HUDEP-2 (cell line): ENCODE measurements at regions not wholly inside any gene's neighbourhood (a gene's known extent, or its start where the extent isn't known, plus 50 kb on each side); places are given as distances from the start of the nearest gene placed in this dataset.
"Not testable (repeated sequence)": the region's sequence is repeated elsewhere in the genome, so short reads cannot be mapped to it uniquely, and the experiment has no call there.

ENCODE experiments used
- DNase-seq, 76 experiments: peaks; one replicate each; lab custom pipeline; 2025; ENCODE audit not compliant: unreplicated experiment in 76 of 76; lab: John Stamatoyannopoulos, UW

DNA sequence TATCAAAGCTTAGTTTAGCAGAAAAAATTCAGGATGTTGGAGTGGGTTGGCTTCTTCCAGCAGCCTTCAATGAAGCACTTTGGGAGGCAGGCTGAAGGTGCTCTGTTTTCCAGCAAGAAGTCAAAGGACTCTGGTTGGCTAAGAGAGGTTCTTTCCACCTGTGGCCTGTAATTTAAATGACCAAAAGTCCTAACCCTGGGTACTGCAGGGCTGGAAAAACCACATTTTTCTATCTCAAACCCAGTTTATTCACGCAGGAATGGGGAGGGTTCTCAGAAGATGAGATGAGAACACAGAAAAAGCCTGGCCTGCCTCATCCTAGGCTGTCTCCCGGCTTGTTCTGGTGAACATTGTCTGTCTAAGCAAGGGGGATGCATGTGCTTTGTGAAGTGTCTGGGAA, 68.6 kb upstream of the ZFHX3 start:
- no peak for DNase-seq

DNA sequence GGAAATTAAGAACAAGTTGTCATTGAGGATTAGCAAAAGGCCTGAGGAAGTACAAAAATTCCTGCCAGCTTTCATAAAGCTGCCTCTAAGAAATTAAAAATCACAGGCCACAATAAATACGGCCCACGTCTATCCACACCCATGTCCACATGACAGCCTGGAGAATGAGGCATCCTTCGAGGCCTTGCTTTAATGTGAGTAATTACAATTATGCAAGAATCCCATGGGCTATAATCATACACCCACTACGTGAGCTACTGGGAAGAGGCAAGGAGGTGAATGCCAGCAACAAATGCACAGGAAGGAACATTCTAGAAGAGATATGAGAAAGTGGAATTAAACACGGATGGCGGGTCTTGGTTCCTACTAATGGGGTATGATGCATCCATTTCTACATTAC, 65.4 kb upstream of the ZFHX3 start:
- no peak for DNase-seq

DNA sequence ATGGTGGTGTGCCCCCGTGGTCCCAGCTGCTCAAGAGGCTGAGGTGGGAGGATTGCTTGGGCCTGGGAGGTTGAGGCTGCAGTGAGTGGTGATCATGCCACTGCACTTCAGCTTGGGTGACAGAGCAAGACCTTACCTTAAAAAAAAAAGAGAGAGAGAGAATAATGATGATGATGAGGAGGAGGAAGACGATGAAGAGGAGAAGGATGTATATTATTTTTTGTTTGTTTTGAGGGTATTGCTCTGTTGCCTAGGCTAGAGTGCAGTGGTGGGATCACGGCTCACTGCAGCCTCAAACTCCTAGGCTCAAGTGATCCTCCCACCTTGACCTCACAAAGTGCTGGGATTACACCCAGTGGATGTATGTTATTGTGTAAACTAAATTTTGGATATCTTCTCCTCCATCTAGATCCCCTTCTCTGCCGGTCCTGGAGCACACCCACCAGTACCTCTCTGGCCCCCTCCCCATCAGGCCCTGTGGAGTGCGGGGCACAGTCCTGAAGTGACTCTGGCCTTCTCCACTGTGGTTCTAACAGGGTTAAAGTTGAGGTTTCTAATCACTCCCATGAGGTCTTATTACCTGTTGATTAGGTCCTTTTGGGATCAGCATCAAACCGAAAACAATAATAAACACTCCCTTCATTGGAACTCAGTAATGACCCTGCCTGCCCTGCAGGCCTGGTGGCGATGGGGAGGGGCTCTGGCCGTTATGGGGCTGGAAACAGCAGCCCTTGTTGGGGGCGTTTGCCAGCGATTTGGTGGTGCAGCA, 60.5 kb upstream of the ZFHX3 start:
- DNase-seq, result no peak

DNA sequence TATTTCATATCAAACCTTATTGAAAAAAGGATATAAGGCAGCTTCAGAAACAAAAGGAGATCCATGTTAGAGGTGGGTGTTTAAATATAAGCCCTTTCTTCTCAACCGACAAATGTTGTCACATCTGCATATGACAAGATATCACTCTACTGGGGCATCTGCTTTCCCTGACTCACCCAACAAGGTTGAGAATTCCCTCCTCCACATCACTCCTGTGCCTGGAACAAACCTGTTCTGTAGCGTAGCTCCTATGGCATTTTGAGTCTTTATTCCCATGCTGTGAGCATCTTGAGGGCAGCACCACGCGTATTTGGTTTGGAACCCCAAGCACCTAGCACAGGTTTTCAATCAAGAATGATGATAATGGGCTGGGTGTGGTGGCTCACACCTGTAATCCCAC, 59.4 kb upstream of the ZFHX3 start:
- DNase-seq, result no peak

DNA sequence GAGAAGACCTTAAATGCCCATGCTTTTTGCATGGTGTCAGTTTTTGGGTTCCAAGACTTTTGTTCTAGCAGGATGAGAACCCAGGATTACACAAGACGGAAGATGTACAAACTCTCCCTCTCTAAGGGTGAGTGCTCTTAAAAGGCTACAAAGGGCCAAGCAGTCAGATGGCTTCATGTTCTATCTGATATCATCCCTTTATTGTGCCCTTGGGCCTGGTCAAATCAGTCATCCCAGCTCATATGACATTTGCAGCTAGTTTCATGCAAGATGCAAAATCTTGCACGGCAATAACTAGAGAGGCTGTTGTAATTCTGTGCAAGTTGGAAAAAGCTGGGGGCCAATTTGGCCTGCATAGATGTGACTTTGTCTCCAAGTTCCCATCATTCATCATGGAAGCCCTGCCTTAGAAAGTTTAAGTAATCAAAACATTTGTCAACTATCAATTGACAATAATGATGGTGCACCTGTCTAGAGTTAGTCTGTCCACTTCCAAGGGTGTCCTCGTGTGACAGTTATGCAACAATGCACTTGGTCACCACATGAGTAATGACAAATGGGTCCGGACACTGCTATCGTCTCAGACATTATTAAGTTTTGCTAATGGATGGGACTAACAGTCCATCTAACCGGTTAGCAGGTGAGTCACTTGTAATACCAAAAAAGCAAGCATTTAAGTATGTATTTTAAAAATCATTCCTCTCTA, 58.6 kb upstream of the ZFHX3 start:
- DNase-seq, result no peak

DNA sequence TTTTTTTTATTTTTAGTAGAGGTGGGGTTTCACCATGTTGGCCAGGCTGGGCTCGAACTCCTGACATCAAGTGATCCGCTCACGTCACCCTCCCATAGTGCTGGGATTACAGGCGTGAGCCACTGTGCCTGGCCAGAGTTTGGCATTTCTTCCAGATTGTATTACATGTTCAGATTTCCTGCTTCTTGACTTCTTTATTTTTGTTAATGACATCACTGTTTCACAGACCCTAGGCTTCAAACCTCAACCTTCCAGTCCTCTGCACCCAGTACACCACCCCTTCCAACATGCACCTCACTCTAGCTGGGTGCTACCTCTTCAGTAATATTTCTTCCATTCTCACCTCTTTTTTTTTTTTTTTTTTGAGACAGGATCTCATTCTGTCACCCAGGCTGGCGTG, 53.6 kb upstream of the ZFHX3 start:
- DNase-seq, result no peak

DNA sequence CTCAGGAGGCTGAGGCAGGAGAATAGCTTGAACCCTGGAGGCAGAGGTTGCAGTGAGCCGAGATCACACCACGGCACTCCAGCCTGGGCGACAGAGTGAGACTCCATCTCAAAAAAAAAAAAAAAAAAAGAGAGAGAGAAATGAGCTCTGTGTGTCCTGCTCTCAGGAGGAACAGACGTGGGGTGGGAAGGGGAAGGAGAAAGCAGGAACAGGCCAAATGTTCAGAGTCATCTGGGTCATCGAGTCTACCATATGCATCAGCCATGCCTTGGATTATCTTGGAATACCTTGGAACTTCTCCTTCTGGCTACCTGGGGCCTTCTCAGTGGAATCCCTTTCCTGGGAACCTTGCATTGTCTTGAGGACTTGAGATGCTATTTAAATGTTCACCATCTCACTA, 51.7 kb upstream of the ZFHX3 start:
- not testable (repeated sequence) for DNase-seq
